B cell (primary cell): ENCODE measurements at regions not wholly inside any gene's neighbourhood (a gene's known extent, or its start where the extent isn't known, plus 50 kb on each side); places are given as distances from the start of the nearest gene placed in this dataset.

Source experiments
- ATAC-seq: fragments of 200-7000 bp; cut with Tn5 transposase; one replicate; pipeline ENCODE4 v1.10.0; 2021; ENCODE audit warnings: low read depth, mild to moderate bottlenecking, moderate number of reproducible peaks, moderate library complexity
- CTCF ChIA-PET: fragments of 350-600 bp; sonication (Branson Sonifier 250); formaldehyde crosslinking; loops from one replicate; lab custom pipeline; 2021; ENCODE audit warnings: antibody characterized with exemption, inconsistent platforms; lab: Charles Lee
- POLR2A ChIA-PET: fragments of 350-600 bp; sonication (Branson Sonifier 250); formaldehyde crosslinking; loops from one replicate; lab custom pipeline; 2021; ENCODE audit warnings: antibody characterized with exemption; lab: Charles Lee
- DNase-seq: peaks from one replicate; pipeline ENCODE4 v3.0.0; 2013
- H2AFZ ChIP-seq: 2 replicates; pipeline ENCODE4 v1.6.1; 2012; ENCODE audit warnings: mild to moderate bottlenecking, low read depth, low read length; ENCODE audit not compliant: insufficient read depth, poor library complexity, severe bottlenecking
- H3K27ac ChIP-seq, 2 donors: 1 replicate in 1 of 2; 2 replicates in 1 of 2; pipeline ENCODE4 v1.5.1; 2012 to 2013; ENCODE audit warnings: low read length in 2 of 2, mild to moderate bottlenecking in 2 of 2, moderate library complexity in 1 of 2
- H3K27me3 ChIP-seq, 4 experiments: fragments of 200-600 bp in 1 of 4; sonication (generic) in 1 of 4; replicated peaks in 1 of 4; 1 replicate in 2 of 4; 2 replicates in 2 of 4; pipeline versions ENCODE4 v1.6.1 to v1.7.0; 2013 to 2016; ENCODE audit warnings: low read length in 3 of 4, mild to moderate bottlenecking in 2 of 4, mixed read lengths in 1 of 4, moderate library complexity in 1 of 4; ENCODE audit not compliant: insufficient read depth in 4 of 4, control insufficient read depth in 3 of 4; ENCODE audit errors: control extremely low read depth in 1 of 4
- H3K36me3 ChIP-seq, 2 experiments: replicated peaks in 1 of 2; 1 replicate in 1 of 2; 2 replicates in 1 of 2; pipeline versions ENCODE4 v1.6.1 to v1.7.1; 2013; ENCODE audit warnings: low read length in 1 of 2; ENCODE audit not compliant: insufficient read depth in 2 of 2, control insufficient read depth in 1 of 2; ENCODE audit errors: control extremely low read depth in 1 of 2, extremely low read depth in 1 of 2
- H3K4me1 ChIP-seq, 2 donors: fragments of 200-600 bp in 1 of 2; sonication (generic) in 1 of 2; 1 replicate in 1 of 2; 2 replicates in 1 of 2; pipeline versions ENCODE4 v1.5.1 to v1.6.1; 2013 to 2017; ENCODE audit warnings: low read length in 2 of 2; ENCODE audit not compliant: control insufficient read depth in 2 of 2, insufficient read depth in 2 of 2
- H3K4me2 ChIP-seq: replicated peaks from 2 replicates; pipeline ENCODE3; 2012; ENCODE audit warnings: mild to moderate bottlenecking, low read depth, low read length; ENCODE audit not compliant: poor library complexity, severe bottlenecking
- H3K4me3 ChIP-seq, 5 experiments: fragments of 200-600 bp in 1 of 5; sonication (generic) in 1 of 5; 1 replicate in 3 of 5; 2 replicates in 2 of 5; pipeline versions ENCODE4 v1.5.1 to v1.7.0; 2011 to 2016; ENCODE audit warnings: low read length in 4 of 5, mild to moderate bottlenecking in 4 of 5, low read depth in 2 of 5, control low read depth in 1 of 5, moderate library complexity in 1 of 5; ENCODE audit not compliant: insufficient read depth in 1 of 5; ENCODE audit errors: control extremely low read depth in 1 of 5, extremely low read depth in 1 of 5
- H3K79me2 ChIP-seq: fragments of 200-600 bp; sonication (generic); one replicate; pipeline ENCODE4 v1.6.0; 2016; ENCODE audit warnings: low read length; ENCODE audit not compliant: control insufficient read depth, insufficient read depth
- H3K9ac ChIP-seq: fragments of 200-600 bp; sonication (generic); 2 replicates; pipeline ENCODE4 v1.6.1; 2017; ENCODE audit warnings: mild to moderate bottlenecking, low read length, moderate library complexity
- H3K9me3 ChIP-seq, 3 donors: one replicate each; pipeline versions ENCODE4 v1.6.1 to v1.7.1; 2013; ENCODE audit warnings: low read length in 2 of 3; ENCODE audit not compliant: control insufficient read depth in 2 of 3, insufficient read depth in 1 of 3; ENCODE audit errors: control extremely low read depth in 1 of 3
- H4K20me1 ChIP-seq: 2 replicates; pipeline ENCODE4 v1.6.0; 2012; ENCODE audit warnings: mild to moderate bottlenecking, low read length; ENCODE audit not compliant: insufficient read depth, control insufficient read depth, poor library complexity, severe bottlenecking
- H3K27ac Mint-ChIP-seq: one replicate; pipeline ENCODE4 v1.8.0; 2021; ENCODE audit warnings: mixed read lengths
- H3K27me3 Mint-ChIP-seq: one replicate; pipeline ENCODE4 v1.8.0; 2021; ENCODE audit warnings: mixed read lengths
- H3K4me1 Mint-ChIP-seq: one replicate; pipeline ENCODE4 v1.8.0; 2021; ENCODE audit warnings: mixed read lengths
- H3K4me3 Mint-ChIP-seq: one replicate; pipeline ENCODE4 v1.8.0; 2021; ENCODE audit warnings: mixed read lengths
- H3K9me3 Mint-ChIP-seq: one replicate; pipeline ENCODE4 v1.8.0; 2022; ENCODE audit warnings: mixed read lengths; ENCODE audit not compliant: insufficient read depth
- CTCF ChIP-seq: fragments of 200-600 bp; IDR thresholded peaks from one replicate; pipeline ENCODE4 v1.8.0; 2022; ENCODE audit warnings: antibody characterized with exemption, mild to moderate bottlenecking
- EZH2 ChIP-seq: IDR thresholded peaks from 2 replicates; pipeline ENCODE4 v1.6.1; 2012; ENCODE audit warnings: borderline replicate concordance, low read depth, mild to moderate bottlenecking, moderate library complexity, low read length; ENCODE audit not compliant: insufficient read depth, poor library complexity, severe bottlenecking
- WGBS: methylation state at CpG from one replicate; pipeline ENCODE4 v1.1.5; 2013; ENCODE audit warnings: missing lambda C conversion rate; ENCODE audit not compliant: insufficient coverage; 5-methylcytosine and 5-hydroxymethylcytosine counted together
- intact Hi-C: fragments of 100-400 bp; cut with micrococcal nuclease; formaldehyde crosslinking; loops from one replicate; pipeline ENCODE4 v1.10.0; 2022

- ATAC-seq (no peak), DNase-seq (no peak)
- no peak overlapping the region for H2AFZ ChIP-seq
- TF ChIP-seq EZH2 (no peak), CTCF (no peak)
- no peaks in the 10 kb centered on the region for H4K20me1 ChIP-seq
- H3K9me3 Mint-ChIP-seq: peaks cover 8% of the 10 kb centered on the region
- ChIA-PET POLR2A (no interaction called here), CTCF (no interaction called here)
- no CpG with 5 or more reads among the region's 2 CpGs for WGBS
- H3K9me3 ChIP-seq: peaks cover 0 to 2% (median 0%) of the 10 kb centered on the region in 3 donors
- H3K27ac Mint-ChIP-seq: no peak overlapping the region
- H3K27me3 Mint-ChIP-seq: no peaks in the 10 kb centered on the region
- H3K4me1 ChIP-seq: no peaks in the 10 kb centered on the region
- H3K36me3 ChIP-seq: no peaks in the 10 kb centered on the region
- no peaks in the 10 kb centered on the region for H3K27me3 ChIP-seq
- intact Hi-C loops: no loop called here
- H3K9ac ChIP-seq: no peak overlapping the region
- no peaks in the 10 kb centered on the region for H3K4me1 Mint-ChIP-seq
- no peak overlapping the region for H3K4me3 ChIP-seq
- H3K27ac ChIP-seq: no peak overlapping the region
- no peaks in the 10 kb centered on the region for H3K79me2 ChIP-seq
- no peak overlapping the region for H3K4me2 ChIP-seq
- no peak overlapping the region for H3K4me3 Mint-ChIP-seq
Observed at GRCh38 chr13:87087741-87088140, 583.4 kb upstream of the SLITRK5 start.

- H2AFZ ChIP-seq: no peak overlapping the region
- intact Hi-C loops: no loop called here
- ChIA-PET POLR2A (no interaction called here), CTCF (no interaction called here)
- TF ChIP-seq EZH2: no peak
- no peak for TF ChIP-seq CTCF
- H3K27ac ChIP-seq: no peak overlapping the region
- no CpG with 5 or more reads among the region's 4 CpGs for WGBS
- Mint-ChIP-seq H3K27me3 (no peaks in the 10 kb centered on the region), H3K27ac (no peak overlapping the region), H3K9me3 (peaks cover 5% of the 10 kb centered on the region), H3K4me3 (no peak overlapping the region), H3K4me1 (no peaks in the 10 kb centered on the region)
- DNase-seq: no peak
- H3K36me3 ChIP-seq: no peaks in the 10 kb centered on the region
- no peaks in the 10 kb centered on the region for H3K4me1 ChIP-seq
- H3K27me3 ChIP-seq: no peaks in the 10 kb centered on the region
- no peaks in the 10 kb centered on the region for H4K20me1 ChIP-seq
- H3K4me3 ChIP-seq: no peak overlapping the region
- no peaks in the 10 kb centered on the region for H3K9me3 ChIP-seq
- no peak for ATAC-seq
- no peak overlapping the region for H3K9ac ChIP-seq
- no peak overlapping the region for H3K4me2 ChIP-seq
- H3K79me2 ChIP-seq: no peaks in the 10 kb centered on the region
Observed at GRCh38 chr13:87089391-87089790, 581.8 kb upstream of the SLITRK5 start.
